ENCODE measurements at regions not wholly inside any gene's neighbourhood (a gene's known extent, or its start where the extent isn't known, plus 50 kb on each side); places are given as distances from the start of the nearest gene placed in this dataset.

- TF ChIP-seq EP300 (IDR thresholded peaks at IDR 0.05; ENCODE audit: borderline replicate concordance in 1 of 2, low read depth in 2 of 2, low read length in 2 of 2) (no peak), KDM4A (IDR thresholded peaks at IDR 0.05; ENCODE audit: low read depth, low read length, severe bottlenecking) (no peak), SIX5 (IDR thresholded peaks at IDR 0.05; ENCODE audit: low read depth, low read length) (no peak), BRCA1 (IDR thresholded peaks at IDR 0.05; ENCODE audit: low read depth, low read length) (no peak)
These were observed 685.9 kb upstream of the USP15 start (continued) for GRCh38 chr12:61574339-61574738.
